ENCODE measurements at regions not wholly inside any gene's neighbourhood (a gene's known extent, or its start where the extent isn't known, plus 50 kb on each side); places are given as distances from the start of the nearest gene placed in this dataset.
"Not testable (repeated sequence)": the region's sequence is repeated elsewhere in the genome, so short reads cannot be mapped to it uniquely, and the experiment has no call there.

GRCh38 chr15:96052154-96052553 is 278.3 kb upstream of the NR2F2 start:
- DNase-seq, result no peak

- DNase-seq, result no peak
Observed at GRCh38 chr15:96052572-96053030, 277.9 kb upstream of the NR2F2 start.

GRCh38 chr15:96053031-96053780 is 277.3 kb upstream of the NR2F2 start:
- DNase-seq, result no peak

GRCh38 chr15:96053781-96054428 is 276.6 kb upstream of the NR2F2 start:
- no peak for DNase-seq

DNA sequence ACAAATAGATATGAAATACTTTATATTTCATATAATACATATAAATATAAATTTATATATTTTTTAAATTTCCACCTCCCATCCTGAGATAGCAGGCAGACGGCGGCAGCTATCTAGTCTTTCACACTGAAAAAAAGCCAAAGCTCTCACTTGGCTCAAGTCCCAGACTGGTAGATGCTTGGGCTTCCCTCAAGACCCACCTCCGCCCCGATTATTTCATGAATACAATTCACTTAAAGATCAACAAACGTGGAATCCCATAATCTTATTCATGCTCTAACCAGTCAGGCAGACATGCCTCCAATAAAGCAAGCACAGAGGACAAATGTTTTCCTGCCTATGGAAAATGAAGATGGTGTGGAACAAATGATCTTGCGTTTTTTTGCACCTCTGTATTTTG is 275.9 kb upstream of the NR2F2 start:
- no peak for DNase-seq

- no peak for DNase-seq
Observed at GRCh38 chr15:96058103-96058851, 272.2 kb upstream of the NR2F2 start.

- not testable (repeated sequence) for DNase-seq
Observed at GRCh38 chr15:96058852-96059103, 271.7 kb upstream of the NR2F2 start.

DNA sequence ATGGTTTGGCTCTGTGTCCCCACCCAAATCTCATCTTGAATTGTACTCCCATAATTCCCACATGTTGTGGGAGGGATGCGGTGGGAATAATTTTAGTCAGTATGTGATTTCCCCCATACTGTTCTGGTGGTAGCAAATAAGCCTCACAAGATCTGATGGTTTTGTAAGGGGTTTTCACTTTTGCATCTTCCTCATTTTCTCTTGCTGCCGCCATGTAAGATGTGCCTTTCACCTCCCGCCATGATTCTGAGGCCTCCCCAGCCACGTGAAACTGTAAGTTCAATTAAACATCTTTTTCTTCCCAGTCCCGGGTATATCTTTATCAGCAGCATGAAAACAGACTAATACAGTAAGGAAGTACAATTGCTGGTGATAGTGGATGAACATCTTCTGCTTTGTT is 269.9 kb upstream of the NR2F2 start:
- not testable (repeated sequence) for DNase-seq

DNA sequence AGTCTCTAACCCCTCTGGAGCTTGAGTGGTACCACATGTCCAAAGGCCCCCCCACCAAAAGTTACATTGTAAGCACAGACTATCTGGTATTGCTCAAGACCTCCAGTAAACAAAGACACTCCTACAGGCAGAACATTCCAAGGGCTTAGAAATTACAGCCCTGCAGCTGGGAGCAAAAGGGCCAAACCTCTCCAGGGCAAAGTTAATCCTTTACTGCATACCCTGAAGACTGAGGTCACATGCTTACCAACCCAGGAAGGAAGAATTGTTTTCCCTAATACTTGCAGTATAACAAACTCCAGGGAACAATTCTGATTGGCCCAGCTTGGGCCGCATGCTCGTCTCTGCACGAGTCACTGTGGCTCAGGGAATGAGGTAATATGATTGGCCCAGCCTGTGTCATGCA is 266.1 kb upstream of the NR2F2 start:
- no peak for DNase-seq

GRCh38 chr15:96066126-96066525 is 264.4 kb upstream of the NR2F2 start:
- DNase-seq, result no peak

GRCh38 chr15:96066852-96067495 is 263.5 kb upstream of the NR2F2 start:
- no peak for DNase-seq

DNA sequence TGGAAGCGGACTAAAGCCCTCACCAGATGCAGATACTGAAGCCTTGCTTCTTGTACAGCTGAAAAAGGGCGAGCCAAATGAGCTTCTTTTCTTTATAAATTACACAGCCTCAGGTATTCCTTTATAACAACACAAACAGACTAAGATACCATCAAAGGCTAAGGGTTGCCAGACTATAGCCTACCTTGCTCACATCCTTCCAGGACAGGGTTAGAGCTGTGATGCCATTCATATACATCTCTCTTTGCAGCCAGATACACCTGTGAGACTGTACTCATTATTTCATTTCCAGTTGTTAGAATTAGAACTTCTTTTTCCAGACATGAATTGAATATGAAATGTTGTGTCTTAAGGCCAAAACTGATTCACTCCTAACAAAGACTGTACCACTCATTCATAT is 262.8 kb upstream of the NR2F2 start:
- no peak for DNase-seq

DNA sequence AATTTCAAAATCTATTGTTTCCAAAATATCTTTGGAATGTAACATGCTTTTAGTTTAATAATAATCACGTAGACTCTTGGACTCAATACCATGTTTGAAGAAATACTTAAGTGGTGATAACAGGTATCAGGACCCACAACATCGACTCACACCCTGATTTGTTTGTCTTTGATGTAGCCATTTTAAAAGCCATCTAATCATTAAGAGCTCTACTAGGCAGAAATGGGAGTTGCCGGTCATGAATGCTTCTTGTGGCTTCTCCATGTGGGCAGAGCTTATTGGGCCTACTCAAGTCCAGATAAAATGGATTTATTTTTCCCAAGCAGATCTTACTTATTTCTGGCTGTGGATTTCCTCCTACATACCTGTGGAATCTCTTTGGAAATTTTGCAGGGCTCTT is 261.6 kb upstream of the NR2F2 start:
- DNase-seq, result no peak

- no peak for DNase-seq
Observed at GRCh38 chr15:96070636-96071035, 259.9 kb upstream of the NR2F2 start.

GRCh38 chr15:96072821-96073220 is 257.7 kb upstream of the NR2F2 start:
- DNase-seq, result no peak

GRCh38 chr15:96073908-96074307 is 256.6 kb upstream of the NR2F2 start:
- no peak for DNase-seq

DNA sequence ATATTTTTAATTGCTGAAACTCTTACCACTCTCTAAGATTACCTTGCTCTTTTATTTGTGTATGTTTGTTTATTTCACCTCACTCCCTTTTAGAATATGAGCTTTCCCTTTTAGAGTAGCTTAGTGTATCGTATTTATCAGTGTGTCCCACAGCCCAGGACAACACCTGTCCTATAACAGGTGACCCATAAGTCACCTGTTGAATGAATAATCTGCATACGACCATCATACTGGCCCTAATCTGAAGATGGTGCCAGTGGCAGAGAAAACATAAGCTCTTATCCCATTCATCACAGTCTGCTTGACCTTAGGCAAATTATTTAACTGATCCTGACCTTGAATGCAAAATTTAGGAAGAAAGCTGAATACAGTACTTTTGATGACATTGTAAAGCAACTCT is 254.6 kb upstream of the NR2F2 start:
- DNase-seq, result no peak

DNA sequence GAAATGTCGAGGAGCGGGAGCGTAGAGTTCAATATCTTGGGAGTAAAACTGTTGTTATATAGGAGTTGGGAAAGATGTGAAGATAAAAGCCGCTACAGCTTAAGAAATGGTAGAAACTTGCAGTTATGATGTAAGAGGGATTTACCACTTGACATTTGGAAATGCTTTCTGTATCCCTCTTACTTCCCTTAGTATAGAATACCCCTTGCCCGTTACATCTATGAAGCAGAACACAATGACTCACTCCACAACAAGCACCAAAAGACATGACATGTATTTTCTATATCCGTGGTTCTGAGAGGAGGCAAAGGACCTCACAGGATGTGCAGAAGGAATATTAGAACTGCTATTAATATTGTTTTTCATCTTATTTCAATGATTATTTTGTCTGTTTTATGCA is 254.2 kb upstream of the NR2F2 start:
- DNase-seq, result no peak

GRCh38 chr15:96079041-96079440 is 251.5 kb upstream of the NR2F2 start:
- DNase-seq, result no peak

- no peak for DNase-seq
Observed at GRCh38 chr15:96079882-96080281, 250.6 kb upstream of the NR2F2 start.

- DNase-seq, result no peak
Observed at GRCh38 chr15:96086164-96086563, 244.3 kb upstream of the NR2F2 start.

- DNase-seq, result no peak
Observed at GRCh38 chr15:96087180-96087884, 243.2 kb upstream of the NR2F2 start.

GRCh38 chr15:96088650-96089049 is 241.8 kb upstream of the NR2F2 start:
- no peak for DNase-seq
